ENCODE measurements at regions not wholly inside any gene's neighbourhood (a gene's known extent, or its start where the extent isn't known, plus 50 kb on each side); places are given as distances from the start of the nearest gene placed in this dataset.

DNA sequence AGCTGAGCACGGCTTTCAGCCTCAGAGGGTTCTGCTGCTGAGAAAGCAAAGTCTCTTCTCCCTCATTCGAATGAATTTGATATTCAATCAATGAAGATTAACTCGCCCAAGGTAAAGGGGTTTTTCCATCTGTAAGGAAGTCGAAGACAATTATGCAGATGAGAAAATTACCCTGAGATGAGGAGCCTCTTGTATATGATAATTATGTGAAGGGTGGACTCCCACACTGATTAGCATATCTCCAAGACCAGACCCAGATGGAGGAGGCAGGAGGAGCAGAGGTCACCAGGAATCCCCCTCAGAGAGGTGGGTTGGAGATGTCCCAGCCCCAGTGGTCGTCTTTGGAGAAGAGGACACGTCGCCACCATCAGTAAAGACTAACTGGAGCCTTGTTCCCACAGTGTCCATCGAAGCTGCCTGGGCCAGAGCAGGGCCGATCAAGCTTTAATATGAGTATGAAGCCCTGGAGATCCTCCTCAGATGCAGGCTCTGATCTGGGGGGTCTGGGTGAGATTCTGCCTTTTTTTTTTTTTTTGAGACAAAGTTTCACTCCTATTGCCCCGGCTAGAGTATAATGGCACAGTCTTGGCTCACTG is 61.5 kb upstream of the LHX1 start:
- DNase-seq, result no peak

DNA sequence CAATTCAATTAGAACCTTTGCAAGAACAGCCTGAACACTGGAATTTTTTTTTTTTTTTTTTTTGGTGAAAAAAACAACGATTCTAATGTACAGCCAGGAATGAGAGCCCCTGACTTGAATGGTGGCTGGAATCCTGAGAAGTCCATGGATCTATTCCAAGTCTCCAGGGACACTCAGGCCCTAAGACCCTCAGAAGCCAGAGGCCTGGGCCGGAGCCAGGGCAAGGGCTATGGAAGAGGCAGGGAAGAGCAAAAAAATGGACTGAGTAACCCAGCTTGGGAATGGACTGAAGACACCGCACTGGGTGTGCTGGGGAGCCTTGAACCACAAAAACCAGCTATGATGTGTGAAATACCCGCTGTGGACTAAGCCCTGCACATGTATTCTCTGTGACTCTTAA is 60.3 kb upstream of the LHX1 start:
- DNase-seq, result no peak

DNA sequence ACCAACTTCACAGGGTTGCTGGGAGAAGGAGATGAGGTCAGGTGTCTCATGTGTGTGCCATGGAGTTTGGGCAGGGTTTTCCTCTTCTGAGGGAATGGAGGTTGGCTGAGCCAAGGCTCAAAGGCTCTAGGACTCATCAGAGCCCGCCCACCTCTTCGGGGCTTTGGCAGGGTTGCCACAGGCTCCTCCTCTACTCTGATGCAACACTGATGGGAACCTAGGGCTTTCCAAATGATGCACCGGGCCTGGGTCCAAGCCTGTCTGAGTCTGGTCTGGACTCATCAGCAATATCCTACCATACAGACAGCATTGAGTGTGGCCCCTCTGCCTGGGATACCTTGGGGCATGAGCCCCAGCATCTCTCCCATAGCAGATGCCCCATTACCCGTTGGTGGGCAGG is 59.5 kb upstream of the LHX1 start:
- DNase-seq, result no peak

GRCh38 chr17:36878216-36878615 is 59.1 kb upstream of the LHX1 start:
- no peak for DNase-seq

- DNase-seq, result no peak
These were observed 58.2 kb upstream of the LHX1 start for GRCh38 chr17:36879027-36879426.

DNA sequence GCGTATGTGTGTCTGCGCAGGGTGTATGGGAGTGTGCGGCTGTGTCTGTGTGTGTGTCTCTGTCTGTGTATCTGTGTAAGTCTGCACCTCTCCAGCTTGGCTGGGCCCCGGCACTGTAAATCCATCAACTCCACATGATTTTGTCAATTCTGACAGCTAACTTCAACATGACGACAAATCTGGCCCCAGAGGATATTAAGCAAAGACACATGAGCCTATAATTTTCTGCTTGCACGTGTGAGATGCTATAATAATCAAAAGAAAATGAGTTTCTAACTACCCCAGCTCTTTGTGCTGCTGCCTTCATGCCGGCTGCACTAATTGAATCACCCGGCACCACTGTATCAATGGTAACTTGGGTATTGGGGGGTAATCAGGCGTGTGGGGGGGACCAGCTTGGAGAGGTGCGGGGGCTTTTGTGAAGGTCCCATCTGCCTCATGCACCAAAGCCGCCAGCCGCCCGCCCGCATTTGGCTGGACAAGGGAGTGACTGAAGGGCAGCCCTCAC is 57.6 kb upstream of the LHX1 start:
- no peak for DNase-seq

- DNase-seq, result no peak
These were observed 56.9 kb upstream of the LHX1 start for GRCh38 chr17:36880268-36880905.

DNA sequence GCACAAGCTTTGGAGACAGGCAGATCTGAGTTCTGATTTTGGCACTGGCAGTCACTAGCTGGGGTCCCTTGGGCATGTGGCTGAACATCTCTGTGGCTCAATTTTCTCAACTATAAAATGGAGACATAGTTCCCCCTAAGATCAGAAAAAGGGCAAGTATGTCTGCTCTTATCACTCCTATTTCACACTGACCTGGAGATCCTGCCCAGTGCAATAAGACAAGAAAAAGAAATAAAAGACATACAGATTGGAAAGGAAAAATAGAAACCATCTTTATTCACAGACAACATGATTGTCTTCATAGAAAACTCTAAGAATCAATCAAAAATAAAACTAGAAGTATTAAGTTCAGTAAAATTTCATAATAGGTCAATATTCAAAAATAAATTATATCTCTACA is 56.0 kb upstream of the LHX1 start:
- DNase-seq, result no peak

GRCh38 chr17:36884495-36885152 is 52.7 kb upstream of the LHX1 start:
- DNase-seq, result no peak

DNA sequence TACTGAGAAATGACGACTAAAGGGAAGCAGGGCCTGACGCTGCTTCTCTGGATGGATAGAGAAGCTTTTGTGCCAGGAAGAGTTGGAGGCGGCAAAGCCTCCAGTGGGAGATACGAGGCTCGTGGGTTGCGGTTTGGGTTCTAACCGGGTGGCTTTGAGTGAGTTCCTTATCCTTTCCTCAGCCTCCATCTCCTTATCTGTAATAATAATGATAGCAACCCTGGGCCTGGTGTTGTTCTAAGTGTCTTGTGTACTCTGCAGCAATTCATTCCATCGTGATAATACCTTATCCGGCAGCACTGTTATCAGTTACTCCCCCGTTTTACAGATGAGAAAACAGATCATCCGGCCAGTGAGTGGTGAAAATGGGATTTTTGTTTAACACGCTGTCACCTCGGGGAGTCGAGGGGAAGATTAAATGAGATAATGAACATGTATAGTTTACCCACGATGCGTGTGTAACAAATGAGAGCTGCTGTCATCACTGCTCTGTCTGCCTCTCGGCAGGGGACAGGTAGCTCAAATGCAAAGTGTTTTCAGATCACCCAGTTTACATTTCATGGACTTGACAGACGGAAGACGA is 52.0 kb upstream of the LHX1 start:
- no peak for DNase-seq

DNA sequence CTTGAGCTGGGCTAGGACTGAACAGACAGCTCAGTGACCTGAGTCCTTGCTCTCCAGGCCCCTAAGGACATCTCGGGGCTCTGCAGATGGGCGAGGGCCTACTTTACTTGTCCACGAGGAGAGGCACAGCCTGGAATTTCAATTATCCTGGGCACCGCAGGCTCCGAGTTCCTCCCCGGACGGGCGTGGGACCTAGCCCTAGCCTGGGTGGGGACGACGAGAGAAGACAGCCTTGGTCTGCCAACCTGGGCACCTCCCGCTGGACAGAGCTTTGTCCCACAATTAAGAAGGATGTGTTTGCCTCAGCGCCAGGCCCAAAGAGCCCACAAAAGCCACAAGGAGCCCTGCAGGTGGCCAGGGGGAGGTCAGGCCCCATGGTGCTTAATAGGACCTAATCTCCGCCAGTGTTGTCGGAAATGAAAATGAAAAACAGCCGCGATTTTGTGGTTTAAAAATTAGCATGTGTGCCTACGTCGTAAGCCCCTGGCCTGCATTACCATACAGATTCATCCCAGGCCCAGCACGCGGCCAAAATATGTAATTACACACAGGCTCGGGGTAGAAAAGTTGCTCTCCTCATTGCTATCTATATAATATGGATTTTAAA is 51.4 kb upstream of the LHX1 start:
- no peak for DNase-seq
